Activated CD4-positive, alpha-beta T cell treated with anti-CD3 and anti-CD28 coated beads, Interleukin-2, amount 10 ng/mL, durations not matched to agents 24 days and 14 days (primary cell): ENCODE measurements at regions not wholly inside any gene's neighbourhood (a gene's known extent, or its start where the extent isn't known, plus 50 kb on each side); places are given as distances from the start of the nearest gene placed in this dataset.

ENCODE experiments used
- DNase-seq: peaks from one replicate; pipeline ENCODE4 v3.0.0; 2022
- H3K27ac Mint-ChIP-seq: one replicate; pipeline ENCODE4 v1.8.0; 2022; ENCODE audit warnings: mild to moderate bottlenecking, mixed read lengths
- H3K27me3 Mint-ChIP-seq: one replicate; pipeline ENCODE4 v1.8.0; 2022; ENCODE audit warnings: mixed read lengths
- H3K36me3 Mint-ChIP-seq: one replicate; pipeline ENCODE4 v1.8.0; 2022; ENCODE audit warnings: low read depth, mild to moderate bottlenecking, mixed read lengths
- H3K4me1 Mint-ChIP-seq: one replicate; pipeline ENCODE4 v1.8.0; 2021; ENCODE audit warnings: mixed read lengths
- H3K4me3 Mint-ChIP-seq: one replicate; pipeline ENCODE4 v1.8.0; 2022; ENCODE audit warnings: mild to moderate bottlenecking, moderate library complexity, mixed read lengths
- H3K9me3 Mint-ChIP-seq: one replicate; pipeline ENCODE4 v1.8.0; 2021; ENCODE audit warnings: mixed read lengths
- intact Hi-C: fragments of 100-400 bp; cut with micrococcal nuclease; formaldehyde crosslinking; loops from one replicate; pipeline ENCODE4 v1.15.1; 2023

DNA sequence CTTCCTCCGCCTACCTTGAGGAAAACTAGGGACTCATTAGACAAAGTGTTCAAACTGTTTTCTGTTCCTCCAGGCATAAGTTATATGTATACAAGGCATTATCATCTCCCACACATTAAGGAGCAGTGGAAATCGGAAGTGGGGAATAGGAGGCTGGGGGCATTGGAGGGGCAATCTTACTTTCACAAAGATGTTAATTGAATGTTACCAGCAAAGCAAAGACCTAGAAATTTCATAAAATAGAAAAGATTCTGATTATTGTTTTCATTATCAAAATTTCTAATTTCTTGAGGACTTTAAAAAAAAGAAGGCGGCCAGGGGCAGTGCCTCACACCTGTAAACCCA, 501.7 kb upstream of the JARID2 start:
- peaks cover 31% of the 10 kb centered on the region for H3K9me3 Mint-ChIP-seq
- peak overlapping the region; percentile 98 for H3K27ac Mint-ChIP-seq
- DNase-seq, result no peak
- H3K36me3 Mint-ChIP-seq, result peaks cover 18% of the 10 kb centered on the region
- no peaks in the 10 kb centered on the region for H3K27me3 Mint-ChIP-seq
- H3K4me1 Mint-ChIP-seq, result peaks cover 73% of the 10 kb centered on the region
- H3K4me3 Mint-ChIP-seq, result peak overlapping the region; percentile 30
- intact Hi-C loops, result loop anchor here (10.0 kb wide), 1 partner anchor 881 kb away; no protein-coding TSS in a partner anchor

DNA sequence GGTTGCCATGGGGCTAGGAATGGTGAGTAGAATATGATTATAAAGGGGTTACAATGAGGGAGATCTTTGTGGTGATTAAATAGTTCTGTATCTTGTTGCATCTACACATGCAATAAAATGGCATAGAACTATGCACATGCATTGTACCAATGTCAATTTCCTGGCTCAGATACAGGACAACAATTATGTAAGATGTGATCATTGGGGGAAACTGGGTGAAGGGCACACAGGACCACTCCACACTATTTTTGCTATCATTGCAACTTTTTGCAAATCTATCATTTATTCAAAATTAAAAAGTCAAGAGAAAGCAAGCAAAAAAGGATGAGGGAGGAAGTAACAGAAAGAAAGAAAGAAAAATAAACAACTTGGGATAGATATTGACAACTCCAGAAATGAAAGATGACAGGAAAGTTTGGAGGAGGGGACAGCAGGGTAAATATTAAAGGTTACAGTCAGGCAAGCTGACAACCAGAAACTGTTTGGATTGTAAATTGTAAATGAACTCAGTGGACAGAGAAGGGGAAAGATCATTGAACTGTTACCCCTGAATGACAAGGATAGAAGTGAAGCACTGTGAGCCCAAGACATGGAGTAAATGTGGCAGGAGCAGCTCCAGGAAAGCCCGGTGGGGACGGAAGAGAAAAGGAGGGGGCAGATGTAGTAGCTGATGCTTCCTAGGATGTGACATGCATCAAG, 499.6 kb upstream of the JARID2 start:
- DNase-seq, result no peak
- no peaks in the 10 kb centered on the region for H3K27me3 Mint-ChIP-seq
- peaks cover 4% of the 10 kb centered on the region for H3K36me3 Mint-ChIP-seq
- H3K4me3 Mint-ChIP-seq, result no peak overlapping the region
- peaks cover 67% of the 10 kb centered on the region for H3K4me1 Mint-ChIP-seq
- intact Hi-C loops, result loop anchor here (5.0 to 10.0 kb wide), 2 partner anchors 84 to 879 kb away; no protein-coding TSS in a partner anchor
- H3K9me3 Mint-ChIP-seq, result peaks cover 16% of the 10 kb centered on the region
- H3K27ac Mint-ChIP-seq, result peak overlapping the region; percentile 48

DNA sequence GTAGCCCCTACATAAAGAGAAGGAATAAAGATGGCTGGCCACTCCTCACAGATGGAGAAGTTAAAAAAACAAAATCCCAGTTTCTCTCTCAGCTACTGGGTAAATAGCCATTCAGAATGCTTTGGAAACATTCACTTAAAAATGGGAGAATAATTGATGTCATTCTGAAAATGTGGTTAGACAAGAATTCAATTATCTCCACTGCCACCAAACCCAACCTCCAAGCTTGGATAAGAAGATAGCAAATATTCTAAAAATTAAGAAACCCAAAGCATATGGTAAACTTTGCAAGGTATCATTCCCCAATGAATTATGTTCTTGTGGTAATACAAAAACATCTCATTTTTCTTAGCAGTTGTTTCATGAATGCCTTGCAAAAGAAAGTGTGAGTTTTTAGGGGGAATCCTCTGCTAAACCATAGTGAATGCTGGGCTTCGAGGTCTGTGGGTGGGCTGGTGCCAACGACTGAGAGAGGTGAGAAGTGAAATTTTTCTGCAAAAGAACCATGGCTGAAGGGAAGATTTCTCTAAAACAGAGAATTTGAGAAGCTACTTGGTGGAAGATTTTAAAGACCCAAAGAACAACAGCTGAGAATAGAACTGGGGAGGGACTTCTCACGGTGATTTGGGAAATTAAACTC, 497.9 kb upstream of the JARID2 start:
- Mint-ChIP-seq H3K9me3 (peaks cover 11% of the 10 kb centered on the region), H3K27ac (peak overlapping the region; percentile 85), H3K4me1 (peaks cover 58% of the 10 kb centered on the region), H3K4me3 (peak overlapping the region; percentile 65), H3K27me3 (no peaks in the 10 kb centered on the region), H3K36me3 (peaks cover 3% of the 10 kb centered on the region)
- DNase-seq, result no peak
- intact Hi-C loops, result loop anchor here (1.0 to 10.0 kb wide), 7 partner anchors 15 to 877 kb away; no protein-coding TSS in a partner anchor

DNA sequence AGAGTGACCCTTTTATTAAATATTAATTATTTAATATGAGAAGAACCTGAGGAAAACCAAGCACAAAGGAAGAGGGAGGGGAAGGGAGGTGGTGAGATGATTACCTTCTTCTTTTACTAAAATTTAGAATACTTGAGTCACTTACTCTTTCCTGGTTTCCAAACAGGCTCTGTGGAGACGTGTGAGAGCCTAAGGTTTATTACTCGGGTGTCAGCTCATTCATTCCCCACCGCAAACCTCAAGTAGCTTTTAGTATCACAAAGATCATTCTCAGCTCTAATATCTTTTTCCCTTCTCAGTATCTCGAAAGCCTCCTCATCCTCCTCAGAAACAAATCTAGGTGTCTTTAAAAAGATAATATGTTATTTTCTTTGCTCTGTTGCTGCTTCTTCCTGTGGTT, 497.2 kb upstream of the JARID2 start:
- Mint-ChIP-seq H3K4me3 (peak overlapping the region; percentile 3), H3K4me1 (peaks cover 51% of the 10 kb centered on the region), H3K36me3 (peaks cover 2% of the 10 kb centered on the region), H3K27me3 (no peaks in the 10 kb centered on the region), H3K9me3 (peaks cover 13% of the 10 kb centered on the region), H3K27ac (peak overlapping the region; percentile 48)
- intact Hi-C loops, result loop anchor here (1.0 to 10.0 kb wide), 7 partner anchors 15 to 876 kb away; no protein-coding TSS in a partner anchor
- no peak for DNase-seq

DNA sequence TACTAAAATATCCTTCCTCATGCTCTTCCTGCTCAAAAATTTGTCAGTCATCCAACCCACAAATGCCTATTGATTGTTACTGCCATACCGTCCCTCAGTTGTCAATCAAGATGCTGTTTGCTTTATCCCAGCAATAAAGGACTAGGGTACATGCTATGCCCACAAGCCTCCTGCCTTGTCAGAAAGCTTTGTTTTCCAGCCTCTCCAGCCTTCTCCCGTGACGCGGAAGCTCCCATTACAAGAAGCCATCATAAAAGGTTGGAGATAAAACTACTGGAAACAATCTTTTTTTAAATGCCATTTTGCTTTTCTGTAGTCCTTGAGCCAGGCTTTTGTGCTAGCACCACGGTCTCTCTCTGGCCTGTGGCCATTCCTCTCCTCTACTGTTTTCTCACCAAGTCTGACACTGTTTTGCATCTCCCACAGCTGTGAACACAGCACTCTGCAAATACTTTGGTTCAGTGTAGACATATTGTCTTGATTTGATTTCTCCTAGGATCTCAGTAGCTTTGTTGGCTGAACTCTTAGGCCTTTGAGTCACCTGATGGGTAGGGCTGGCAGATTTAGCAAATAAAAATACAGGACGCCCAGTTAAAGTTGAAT, 495.7 kb upstream of the JARID2 start:
- Mint-ChIP-seq H3K9me3 (peaks cover 14% of the 10 kb centered on the region), H3K27me3 (no peaks in the 10 kb centered on the region), H3K4me1 (peaks cover 47% of the 10 kb centered on the region), H3K4me3 (no peak overlapping the region), H3K27ac (peak overlapping the region; percentile 75), H3K36me3 (peaks cover 2% of the 10 kb centered on the region)
- intact Hi-C loops, result no loop called here
- no peak for DNase-seq

DNA sequence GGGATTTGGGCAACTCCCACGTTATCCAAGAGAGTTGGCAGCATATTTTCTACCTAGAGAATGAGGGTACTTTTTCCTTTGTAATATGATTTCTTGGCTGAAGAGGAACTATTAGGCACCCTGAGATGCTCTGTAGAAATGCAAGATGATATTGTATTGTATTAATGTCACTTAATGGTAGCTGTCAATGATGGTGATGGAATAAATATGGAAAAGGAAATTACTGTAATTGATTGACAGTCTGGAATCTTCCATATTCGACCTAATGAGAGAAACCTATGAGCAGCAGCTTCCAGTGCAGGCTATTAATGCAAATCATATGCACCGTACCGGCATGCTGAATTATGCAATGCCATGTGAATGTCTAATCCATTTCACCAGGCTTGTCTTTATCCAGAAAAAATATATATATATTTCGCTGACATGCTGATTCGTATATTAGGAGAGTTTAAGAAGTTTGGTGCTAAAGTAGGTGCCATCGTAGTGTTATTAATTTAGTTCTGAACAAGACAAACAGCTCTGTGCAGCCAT, 494.2 kb upstream of the JARID2 start:
- no peak overlapping the region for H3K27ac Mint-ChIP-seq

DNA sequence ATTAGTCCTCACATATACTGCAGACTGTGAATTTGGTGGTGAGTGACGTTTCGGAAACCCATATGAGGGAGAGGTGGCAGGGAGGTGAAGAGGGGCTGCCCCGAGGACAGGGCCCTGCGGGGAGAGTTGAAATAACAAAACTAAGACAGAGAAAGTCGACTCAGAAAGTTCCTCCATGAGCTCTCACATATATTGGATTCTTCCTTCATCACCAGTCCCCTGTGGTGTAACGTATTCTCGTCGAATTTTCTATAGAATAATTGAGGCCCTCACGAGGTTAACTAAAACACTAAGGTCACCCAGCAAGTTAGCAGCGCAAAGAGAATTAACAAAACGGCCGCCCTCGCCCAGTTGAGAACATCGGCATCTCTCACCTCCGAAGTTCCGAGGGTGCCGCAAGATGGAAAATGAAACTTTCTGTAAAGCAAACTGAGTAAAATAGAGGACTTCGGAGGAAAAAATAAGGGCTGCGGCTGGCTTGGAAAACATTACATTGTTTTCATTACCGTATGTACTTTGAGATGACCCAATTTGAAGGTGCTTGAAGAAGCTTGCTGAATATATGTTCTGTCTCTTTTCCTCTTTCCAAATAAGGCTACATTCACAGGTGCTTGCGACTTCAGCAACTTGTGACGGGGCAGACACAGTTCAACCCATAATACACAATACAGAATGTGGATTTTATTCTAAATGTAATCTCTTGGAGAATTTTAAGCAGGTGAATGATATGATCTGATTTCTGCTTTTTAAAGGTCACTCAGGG, 490.9 kb upstream of the JARID2 start:
- Mint-ChIP-seq H3K27me3 (no peaks in the 10 kb centered on the region), H3K36me3 (peaks cover 2% of the 10 kb centered on the region), H3K9me3 (peaks cover 6% of the 10 kb centered on the region), H3K4me3 (peak overlapping the region; percentile 36), H3K4me1 (peaks cover 28% of the 10 kb centered on the region), H3K27ac (peak overlapping the region; percentile 78)
- no peak for DNase-seq
- intact Hi-C loops, result no loop called here

More for the DNA sequence above, 494.2 kb upstream of the JARID2 start:
- Mint-ChIP-seq H3K36me3 (peaks cover 2% of the 10 kb centered on the region), H3K27me3 (no peaks in the 10 kb centered on the region), H3K9me3 (peaks cover 10% of the 10 kb centered on the region), H3K4me3 (no peak overlapping the region), H3K4me1 (peaks cover 36% of the 10 kb centered on the region)
- intact Hi-C loops, result no loop called here
- DNase-seq, result no peak

DNA sequence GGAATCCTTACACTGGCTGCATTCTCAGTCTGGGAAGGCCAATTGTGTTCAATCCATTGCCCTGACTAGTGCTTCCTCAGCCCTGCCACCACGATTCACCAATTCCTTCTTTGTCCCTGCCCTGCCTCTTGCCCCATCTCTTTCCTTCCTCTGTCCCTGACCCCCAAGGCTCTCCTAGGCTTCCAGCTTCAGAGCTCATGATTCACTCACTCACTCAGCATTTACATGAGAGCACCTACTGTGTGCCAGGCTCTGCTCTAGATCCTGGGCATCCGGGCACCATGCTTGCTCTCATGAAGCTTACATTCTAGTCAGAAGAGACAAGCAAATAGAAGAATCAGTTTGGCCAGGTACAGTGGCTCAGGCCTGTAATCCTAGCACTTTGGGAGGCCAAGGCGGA, 489.5 kb upstream of the JARID2 start:
- H3K4me3 Mint-ChIP-seq, result no peak overlapping the region
- intact Hi-C loops, result no loop called here
- no peak overlapping the region for H3K27ac Mint-ChIP-seq
- H3K36me3 Mint-ChIP-seq, result peaks cover 2% of the 10 kb centered on the region
- no peak for DNase-seq
- H3K4me1 Mint-ChIP-seq, result peaks cover 24% of the 10 kb centered on the region
- H3K27me3 Mint-ChIP-seq, result no peaks in the 10 kb centered on the region
- H3K9me3 Mint-ChIP-seq, result peaks cover 9% of the 10 kb centered on the region

DNA sequence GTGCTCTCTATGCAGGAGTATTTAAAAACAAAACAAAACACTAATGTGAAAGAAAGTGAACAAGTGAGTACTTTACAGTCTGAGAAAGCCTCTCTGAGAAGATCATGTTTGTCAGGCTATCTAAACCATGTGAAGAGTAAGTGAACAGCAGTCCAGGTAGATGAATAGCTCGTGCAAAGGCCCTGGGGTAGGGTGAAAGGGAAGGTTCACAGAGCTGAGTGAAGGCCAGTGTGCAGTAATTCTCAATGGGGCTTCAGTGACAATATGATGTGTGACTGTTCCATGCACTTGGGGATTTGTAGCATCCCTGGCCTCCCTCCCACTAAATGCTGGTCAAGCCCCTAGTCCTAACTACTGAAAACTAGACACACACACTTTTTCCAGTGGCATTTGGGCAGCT, 488.9 kb upstream of the JARID2 start:
- H3K27me3 Mint-ChIP-seq, result no peaks in the 10 kb centered on the region
- no peak for DNase-seq
- H3K4me1 Mint-ChIP-seq, result peaks cover 24% of the 10 kb centered on the region
- no peak overlapping the region for H3K4me3 Mint-ChIP-seq
- peaks cover 2% of the 10 kb centered on the region for H3K36me3 Mint-ChIP-seq
- intact Hi-C loops, result no loop called here
- no peak overlapping the region for H3K27ac Mint-ChIP-seq
- peaks cover 9% of the 10 kb centered on the region for H3K9me3 Mint-ChIP-seq

DNA sequence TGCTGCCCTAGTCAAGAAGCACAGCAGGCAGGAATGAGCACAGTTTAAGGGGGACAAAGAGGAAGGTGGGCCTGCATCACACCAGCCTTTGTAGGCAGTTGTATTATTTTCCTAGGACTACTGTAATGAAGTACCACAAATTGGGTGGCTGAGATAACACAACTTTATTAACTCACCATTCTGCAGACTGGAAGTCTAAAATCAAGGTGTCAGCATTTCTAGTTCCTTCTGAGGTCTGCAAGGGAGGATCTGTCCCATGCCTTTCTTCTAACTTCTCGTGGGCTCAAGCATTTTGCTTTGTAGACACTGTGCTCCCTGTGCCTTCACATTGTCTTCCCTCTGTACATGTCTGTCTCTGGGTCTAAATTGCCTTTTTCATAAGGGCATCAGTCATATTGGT, 488.5 kb upstream of the JARID2 start:
- Mint-ChIP-seq H3K36me3 (peaks cover 2% of the 10 kb centered on the region), H3K27ac (peak overlapping the region; percentile 21), H3K4me1 (peaks cover 24% of the 10 kb centered on the region), H3K9me3 (peaks cover 9% of the 10 kb centered on the region), H3K27me3 (no peaks in the 10 kb centered on the region), H3K4me3 (no peak overlapping the region)
- intact Hi-C loops, result no loop called here
- DNase-seq, result no peak

DNA sequence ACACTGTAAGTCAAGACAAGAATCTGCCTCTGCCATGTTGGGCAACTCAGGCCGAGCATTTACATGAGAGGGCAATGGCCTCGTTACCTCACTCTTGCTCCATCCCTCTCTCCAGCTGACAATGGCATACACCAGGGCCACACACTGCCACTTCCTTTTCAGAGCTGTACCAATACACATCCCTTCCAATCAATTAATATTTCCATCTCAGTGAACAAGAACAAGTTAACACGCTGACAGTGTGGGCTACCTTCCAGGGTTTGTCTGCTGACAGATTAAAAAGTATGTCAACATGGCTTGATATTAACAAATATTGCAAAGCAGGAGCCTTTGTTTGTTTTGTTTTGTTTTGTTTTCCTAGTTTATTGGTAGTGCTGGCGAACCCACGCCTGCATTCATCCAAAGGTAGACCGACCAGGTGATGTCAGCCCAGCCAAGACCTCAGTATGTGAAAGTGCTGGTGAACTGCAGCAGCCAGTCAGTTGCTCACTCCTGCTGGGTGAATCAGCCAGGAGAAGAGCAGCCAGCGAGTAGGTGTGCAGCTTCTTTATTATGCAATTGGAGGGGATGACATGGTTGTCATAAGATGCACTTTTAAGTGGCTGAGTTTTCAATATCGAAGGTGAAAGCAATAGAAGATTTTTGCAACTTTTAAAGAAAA, 487.3 kb upstream of the JARID2 start:
- Mint-ChIP-seq H3K4me3 (no peak overlapping the region), H3K27ac (peak overlapping the region; percentile 9), H3K27me3 (no peaks in the 10 kb centered on the region), H3K36me3 (no peaks in the 10 kb centered on the region), H3K9me3 (peaks cover 8% of the 10 kb centered on the region), H3K4me1 (peaks cover 25% of the 10 kb centered on the region)
- DNase-seq, result no peak
- intact Hi-C loops, result no loop called here

DNA sequence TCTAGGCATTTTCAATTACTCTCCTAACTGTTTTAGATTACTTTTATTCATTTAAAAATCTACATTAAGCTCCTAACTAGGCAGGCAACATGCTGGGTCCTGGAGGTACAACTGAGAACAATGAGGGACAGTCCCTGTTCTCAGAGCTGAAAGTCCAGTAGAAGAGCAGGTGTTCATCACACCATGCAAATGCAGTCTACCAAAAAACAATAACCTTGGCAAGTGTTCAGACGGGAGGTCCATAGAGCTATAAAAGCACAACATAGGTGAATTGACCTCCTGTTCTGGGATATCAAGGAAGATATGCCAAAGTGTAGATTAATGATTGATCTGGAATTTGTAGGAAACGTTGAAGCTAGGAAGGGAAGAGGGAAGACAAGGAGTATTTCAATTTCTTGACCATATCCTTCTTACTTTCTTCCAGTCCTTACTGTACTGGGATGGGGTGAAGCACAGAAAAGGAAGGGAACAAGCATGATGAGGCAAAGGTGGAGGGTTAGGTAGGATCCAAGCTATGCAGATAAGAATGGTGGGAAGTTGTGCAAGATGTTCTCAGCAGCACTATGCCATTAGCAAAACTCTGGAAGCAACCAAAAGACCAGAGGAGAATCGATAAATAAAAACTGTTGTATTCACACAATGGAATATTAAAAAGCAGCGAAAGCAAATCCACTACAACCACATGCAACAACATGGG, 485.7 kb upstream of the JARID2 start:
- Mint-ChIP-seq H3K4me3 (no peak overlapping the region), H3K27me3 (no peaks in the 10 kb centered on the region), H3K36me3 (no peaks in the 10 kb centered on the region), H3K27ac (no peak overlapping the region), H3K4me1 (peaks cover 24% of the 10 kb centered on the region), H3K9me3 (peaks cover 3% of the 10 kb centered on the region)
- intact Hi-C loops, result no loop called here
- no peak for DNase-seq

DNA sequence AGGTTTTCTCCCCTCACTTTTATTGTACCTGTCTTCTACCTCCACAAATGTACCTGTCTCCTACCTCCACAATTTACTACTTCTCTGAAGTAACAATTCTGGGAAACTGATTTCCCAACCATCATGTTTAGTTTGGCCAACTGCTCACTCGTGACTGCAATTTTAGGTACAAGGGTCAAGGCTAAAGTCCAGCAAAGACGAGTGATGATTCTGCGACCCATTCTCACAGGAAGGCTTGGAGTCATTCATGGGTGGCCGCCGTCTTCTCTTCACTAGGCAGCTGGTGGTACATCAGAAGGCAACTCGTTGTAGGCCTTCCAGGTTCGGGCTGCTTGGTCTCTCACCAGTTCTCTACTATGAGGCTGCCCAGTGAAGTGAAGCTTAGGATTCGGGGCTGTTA, 483.8 kb upstream of the JARID2 start:
- H3K27ac Mint-ChIP-seq, result no peak overlapping the region
- intact Hi-C loops, result no loop called here

More for the DNA sequence above, 483.8 kb upstream of the JARID2 start:
- no peak overlapping the region for H3K4me3 Mint-ChIP-seq
- H3K27me3 Mint-ChIP-seq, result no peaks in the 10 kb centered on the region
- no peaks in the 10 kb centered on the region for H3K36me3 Mint-ChIP-seq
- peaks cover 25% of the 10 kb centered on the region for H3K4me1 Mint-ChIP-seq
- H3K9me3 Mint-ChIP-seq, result peaks cover 3% of the 10 kb centered on the region
- DNase-seq, result no peak
